GM23338 (cell line): ENCODE measurements at regions not wholly inside any gene's neighbourhood (a gene's known extent, or its start where the extent isn't known, plus 50 kb on each side); places are given as distances from the start of the nearest gene placed in this dataset.

Source experiments
- ATAC-seq: fragments of 200-7000 bp; cut with Tn5 transposase; 3 replicates; pipeline ENCODE4 v1.9.1; 2020
- DNase-seq: peaks from one replicate; pipeline ENCODE4 v3.0.0-alpha.2; 2015; ENCODE audit warnings: low spot score
- H2AFZ ChIP-seq: fragments of 200-600 bp; sonication (generic); 2 replicates; pipeline ENCODE4 v1.8.0; 2016; ENCODE audit warnings: antibody characterized with exemption, mild to moderate bottlenecking, moderate library complexity
- H3F3A ChIP-seq: fragments of 200-600 bp; sonication (generic); replicated peaks from 2 replicates; pipeline ENCODE4 v1.8.0; 2017; ENCODE audit warnings: antibody characterized with exemption, mixed run types, low read depth
- H3K27ac ChIP-seq: fragments of 200-600 bp; sonication (generic); 2 replicates; pipeline ENCODE4 v1.6.1; 2016; ENCODE audit warnings: low read depth
- H3K27me3 ChIP-seq: fragments of 200-600 bp; sonication (generic); 2 replicates; pipeline ENCODE4 v1.8.0; 2016; ENCODE audit warnings: mild to moderate bottlenecking, mixed run types, moderate library complexity; ENCODE audit not compliant: insufficient read depth
- H3K36me3 ChIP-seq: fragments of 200-600 bp; sonication (generic); 2 replicates; pipeline ENCODE4 v1.8.0; 2016; ENCODE audit warnings: mild to moderate bottlenecking; ENCODE audit not compliant: insufficient read depth
- H3K4me1 ChIP-seq: fragments of 200-600 bp; sonication (generic); 2 replicates; pipeline ENCODE4 v1.8.0; 2016; ENCODE audit warnings: mild to moderate bottlenecking, moderate library complexity; ENCODE audit not compliant: insufficient read depth
- H3K4me2 ChIP-seq: fragments of 200-600 bp; sonication (generic); 2 replicates; pipeline ENCODE4 v1.7.1; 2017; ENCODE audit warnings: mixed run types
- H3K4me3 ChIP-seq: fragments of 200-600 bp; sonication (generic); 2 replicates; pipeline ENCODE4 v1.6.1; 2016; ENCODE audit warnings: mixed run types
- H3K79me2 ChIP-seq: fragments of 200-600 bp; sonication (generic); replicated peaks from 2 replicates; pipeline ENCODE4 v1.8.0; 2017; ENCODE audit warnings: mild to moderate bottlenecking; ENCODE audit not compliant: insufficient read depth
- H3K9me2 ChIP-seq: fragments of 200-600 bp; sonication (generic); 2 replicates; pipeline ENCODE4 v1.8.0; 2017; ENCODE audit not compliant: insufficient read depth
- H4K20me1 ChIP-seq: fragments of 200-600 bp; sonication (generic); replicated peaks from 2 replicates; pipeline ENCODE4 v1.8.0; 2017; ENCODE audit warnings: mild to moderate bottlenecking; ENCODE audit not compliant: insufficient read depth
- H3K27ac Mint-ChIP-seq: 2 replicates; pipeline ENCODE4 v1.8.0; 2020; ENCODE audit warnings: inconsistent platforms, mild to moderate bottlenecking, moderate library complexity, mixed read lengths
- H3K27me3 Mint-ChIP-seq: 3 replicates; pipeline ENCODE4 v1.8.0; 2022; ENCODE audit warnings: low read depth, mild to moderate bottlenecking, moderate library complexity, mixed read lengths, inconsistent platforms; ENCODE audit not compliant: insufficient read depth, poor library complexity
- H3K36me3 Mint-ChIP-seq: 3 replicates; pipeline ENCODE4 v1.8.0; 2021; ENCODE audit warnings: low read depth, mild to moderate bottlenecking, inconsistent platforms, moderate library complexity, mixed read lengths
- H3K4me1 Mint-ChIP-seq: 3 replicates; pipeline ENCODE4 v1.8.0; 2020; ENCODE audit warnings: mild to moderate bottlenecking, inconsistent platforms, mixed read lengths
- H3K4me3 Mint-ChIP-seq: 3 replicates; pipeline ENCODE4 v1.8.0; 2021; ENCODE audit warnings: moderate library complexity, mild to moderate bottlenecking, inconsistent platforms, mixed read lengths
- H3K9me3 Mint-ChIP-seq: 3 replicates; pipeline ENCODE4 v1.8.0; 2020; ENCODE audit warnings: moderate library complexity, mild to moderate bottlenecking, inconsistent platforms, mixed read lengths
- CREB1 ChIP-seq: fragments of 250-450 bp; sonication (Bioruptor Pico); IDR thresholded peaks from 2 replicates; pipeline ENCODE4 v1.5.0; 2020; ENCODE audit warnings: low read depth, mild to moderate bottlenecking, moderate library complexity
- JUNB ChIP-seq: IDR thresholded peaks from one replicate; pipeline ENCODE4 v1.6.1; 2016; ENCODE audit warnings: antibody characterized with exemption; ENCODE audit not compliant: unreplicated experiment
- NANOG ChIP-seq: IDR thresholded peaks from 2 replicates; pipeline ENCODE4 v1.6.1; 2016; ENCODE audit warnings: antibody characterized with exemption, borderline replicate concordance
- POLR2AphosphoS5 ChIP-seq: IDR thresholded peaks from 2 replicates; pipeline ENCODE4 v1.6.1; 2016; ENCODE audit warnings: antibody characterized with exemption, low read depth
- ZNF114 ChIP-seq: fragments of 250-450 bp; sonication (Bioruptor Pico); IDR thresholded peaks from 2 replicates; pipeline ENCODE4 v1.5.0; 2020; ENCODE audit warnings: mild to moderate bottlenecking, moderate library complexity
- ZNF331 ChIP-seq: fragments of 250-450 bp; sonication (Bioruptor Pico); IDR thresholded peaks from 2 replicates; pipeline ENCODE4 v1.5.0; 2020; ENCODE audit warnings: low read depth, mild to moderate bottlenecking, moderate library complexity
- TF ChIP-seq, protein P1 (sequence below), 2 experiments: fragments of 200-600 bp in 1 of 2; sonication (generic) in 1 of 2; conservative IDR thresholded peaks; 2 replicates each; pipeline versions ENCODE4 v1.5.1 to v1.6.1; 2016 to 2017; ENCODE audit warnings: antibody characterized with exemption in 2 of 2, low read depth in 2 of 2, mild to moderate bottlenecking in 2 of 2, moderate library complexity in 1 of 2
- TF ChIP-seq, protein P2 (sequence below): fragments of 250-450 bp; sonication (Bioruptor Pico); IDR thresholded peaks from 2 replicates; pipeline ENCODE4 v1.5.0; 2020; ENCODE audit warnings: mild to moderate bottlenecking, moderate library complexity

GRCh38 chr6:150511313-150511712 lies 88.4 kb upstream of the PLEKHG1 start:
- Mint-ChIP-seq H3K27me3 (peaks cover 2% of the 10 kb centered on the region), H3K4me1 (peaks cover 12% of the 10 kb centered on the region), H3K36me3 (no peaks in the 10 kb centered on the region), H3K9me3 (peaks cover 11% of the 10 kb centered on the region; the same call in 1 of the 3 replicates), H3K27ac (no peak overlapping the region), H3K4me3 (no peak overlapping the region)
- Histone ChIP-seq H2AFZ (no peak overlapping the region), H3K27me3 (no peaks in the 10 kb centered on the region), H3K9me2 (peaks cover 3% of the 10 kb centered on the region; the same call in 1 of the 2 replicates), H3F3A (no peaks in the 10 kb centered on the region), H4K20me1 (no peaks in the 10 kb centered on the region), H3K4me2 (no peak overlapping the region), H3K27ac (no peak overlapping the region), H3K36me3 (no peaks in the 10 kb centered on the region), H3K79me2 (no peaks in the 10 kb centered on the region), H3K4me1 (no peaks in the 10 kb centered on the region), H3K4me3 (no peak overlapping the region)
- ATAC-seq (no peak), DNase-seq (no peak)
- no peak for TF ChIP-seq NANOG
- TF ChIP-seq, protein P1, sequence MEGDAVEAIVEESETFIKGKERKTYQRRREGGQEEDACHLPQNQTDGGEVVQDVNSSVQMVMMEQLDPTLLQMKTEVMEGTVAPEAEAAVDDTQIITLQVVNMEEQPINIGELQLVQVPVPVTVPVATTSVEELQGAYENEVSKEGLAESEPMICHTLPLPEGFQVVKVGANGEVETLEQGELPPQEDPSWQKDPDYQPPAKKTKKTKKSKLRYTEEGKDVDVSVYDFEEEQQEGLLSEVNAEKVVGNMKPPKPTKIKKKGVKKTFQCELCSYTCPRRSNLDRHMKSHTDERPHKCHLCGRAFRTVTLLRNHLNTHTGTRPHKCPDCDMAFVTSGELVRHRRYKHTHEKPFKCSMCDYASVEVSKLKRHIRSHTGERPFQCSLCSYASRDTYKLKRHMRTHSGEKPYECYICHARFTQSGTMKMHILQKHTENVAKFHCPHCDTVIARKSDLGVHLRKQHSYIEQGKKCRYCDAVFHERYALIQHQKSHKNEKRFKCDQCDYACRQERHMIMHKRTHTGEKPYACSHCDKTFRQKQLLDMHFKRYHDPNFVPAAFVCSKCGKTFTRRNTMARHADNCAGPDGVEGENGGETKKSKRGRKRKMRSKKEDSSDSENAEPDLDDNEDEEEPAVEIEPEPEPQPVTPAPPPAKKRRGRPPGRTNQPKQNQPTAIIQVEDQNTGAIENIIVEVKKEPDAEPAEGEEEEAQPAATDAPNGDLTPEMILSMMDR (conservative IDR thresholded peaks at IDR 0.05; ENCODE audit: low read depth in 2 of 2) = no peak
- TF ChIP-seq, protein P2, sequence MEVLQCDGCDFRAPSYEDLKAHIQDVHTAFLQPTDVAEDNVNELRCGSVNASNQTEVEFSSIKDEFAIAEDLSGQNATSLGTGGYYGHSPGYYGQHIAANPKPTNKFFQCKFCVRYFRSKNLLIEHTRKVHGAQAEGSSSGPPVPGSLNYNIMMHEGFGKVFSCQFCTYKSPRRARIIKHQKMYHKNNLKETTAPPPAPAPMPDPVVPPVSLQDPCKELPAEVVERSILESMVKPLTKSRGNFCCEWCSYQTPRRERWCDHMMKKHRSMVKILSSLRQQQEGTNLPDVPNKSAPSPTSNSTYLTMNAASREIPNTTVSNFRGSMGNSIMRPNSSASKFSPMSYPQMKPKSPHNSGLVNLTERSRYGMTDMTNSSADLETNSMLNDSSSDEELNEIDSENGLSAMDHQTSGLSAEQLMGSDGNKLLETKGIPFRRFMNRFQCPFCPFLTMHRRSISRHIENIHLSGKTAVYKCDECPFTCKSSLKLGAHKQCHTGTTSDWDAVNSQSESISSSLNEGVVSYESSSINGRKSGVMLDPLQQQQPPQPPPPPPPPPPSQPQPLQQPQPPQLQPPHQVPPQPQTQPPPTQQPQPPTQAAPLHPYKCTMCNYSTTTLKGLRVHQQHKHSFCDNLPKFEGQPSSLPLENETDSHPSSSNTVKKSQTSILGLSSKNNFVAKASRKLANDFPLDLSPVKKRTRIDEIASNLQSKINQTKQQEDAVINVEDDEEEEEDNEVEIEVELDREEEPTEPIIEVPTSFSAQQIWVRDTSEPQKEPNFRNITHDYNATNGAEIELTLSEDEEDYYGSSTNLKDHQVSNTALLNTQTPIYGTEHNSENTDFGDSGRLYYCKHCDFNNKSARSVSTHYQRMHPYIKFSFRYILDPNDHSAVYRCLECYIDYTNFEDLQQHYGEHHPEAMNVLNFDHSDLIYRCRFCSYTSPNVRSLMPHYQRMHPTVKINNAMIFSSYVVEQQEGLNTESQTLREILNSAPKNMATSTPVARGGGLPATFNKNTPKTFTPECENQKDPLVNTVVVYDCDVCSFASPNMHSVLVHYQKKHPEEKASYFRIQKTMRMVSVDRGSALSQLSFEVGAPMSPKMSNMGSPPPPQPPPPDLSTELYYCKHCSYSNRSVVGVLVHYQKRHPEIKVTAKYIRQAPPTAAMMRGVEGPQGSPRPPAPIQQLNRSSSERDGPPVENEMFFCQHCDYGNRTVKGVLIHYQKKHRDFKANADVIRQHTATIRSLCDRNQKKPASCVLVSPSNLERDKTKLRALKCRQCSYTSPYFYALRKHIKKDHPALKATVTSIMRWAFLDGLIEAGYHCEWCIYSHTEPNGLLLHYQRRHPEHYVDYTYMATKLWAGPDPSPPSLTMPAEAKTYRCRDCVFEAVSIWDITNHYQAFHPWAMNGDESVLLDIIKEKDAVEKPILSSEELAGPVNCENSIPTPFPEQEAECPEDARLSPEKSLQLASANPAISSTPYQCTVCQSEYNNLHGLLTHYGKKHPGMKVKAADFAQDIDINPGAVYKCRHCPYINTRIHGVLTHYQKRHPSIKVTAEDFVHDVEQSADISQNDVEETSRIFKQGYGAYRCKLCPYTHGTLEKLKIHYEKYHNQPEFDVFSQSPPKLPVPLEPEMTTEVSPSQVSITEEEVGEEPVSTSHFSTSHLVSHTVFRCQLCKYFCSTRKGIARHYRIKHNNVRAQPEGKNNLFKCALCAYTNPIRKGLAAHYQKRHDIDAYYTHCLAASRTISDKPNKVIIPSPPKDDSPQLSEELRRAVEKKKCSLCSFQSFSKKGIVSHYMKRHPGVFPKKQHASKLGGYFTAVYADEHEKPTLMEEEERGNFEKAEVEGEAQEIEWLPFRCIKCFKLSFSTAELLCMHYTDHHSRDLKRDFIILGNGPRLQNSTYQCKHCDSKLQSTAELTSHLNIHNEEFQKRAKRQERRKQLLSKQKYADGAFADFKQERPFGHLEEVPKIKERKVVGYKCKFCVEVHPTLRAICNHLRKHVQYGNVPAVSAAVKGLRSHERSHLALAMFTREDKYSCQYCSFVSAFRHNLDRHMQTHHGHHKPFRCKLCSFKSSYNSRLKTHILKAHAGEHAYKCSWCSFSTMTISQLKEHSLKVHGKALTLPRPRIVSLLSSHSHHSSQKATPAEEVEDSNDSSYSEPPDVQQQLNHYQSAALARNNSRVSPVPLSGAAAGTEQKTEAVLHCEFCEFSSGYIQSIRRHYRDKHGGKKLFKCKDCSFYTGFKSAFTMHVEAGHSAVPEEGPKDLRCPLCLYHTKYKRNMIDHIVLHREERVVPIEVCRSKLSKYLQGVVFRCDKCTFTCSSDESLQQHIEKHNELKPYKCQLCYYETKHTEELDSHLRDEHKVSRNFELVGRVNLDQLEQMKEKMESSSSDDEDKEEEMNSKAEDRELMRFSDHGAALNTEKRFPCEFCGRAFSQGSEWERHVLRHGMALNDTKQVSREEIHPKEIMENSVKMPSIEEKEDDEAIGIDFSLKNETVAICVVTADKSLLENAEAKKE = no peak
- TF ChIP-seq JUNB = no peak
- TF ChIP-seq ZNF331 (CRISPR knock-in tag) = no peak
- no peak for TF ChIP-seq ZNF114 (CRISPR knock-in tag)
- no peak for TF ChIP-seq CREB1 (CRISPR knock-in tag)
- no peak for TF ChIP-seq POLR2AphosphoS5
